Astrocyte of the hippocampus (primary cell): ENCODE measurements at regions not wholly inside any gene's neighbourhood (a gene's known extent, or its start where the extent isn't known, plus 50 kb on each side); places are given as distances from the start of the nearest gene placed in this dataset.
"Not testable (repeated sequence)": the region's sequence is repeated elsewhere in the genome, so short reads cannot be mapped to it uniquely, and the experiment has no call there.

ENCODE experiments used
- DNase-seq: peaks from one replicate; pipeline ENCODE4 v3.0.0; 2011; ENCODE audit warnings: low read depth, low spot score

- no peak for DNase-seq
These were observed 886.4 kb downstream of the DNAJB9 start for GRCh38 chr7:109456116-109456515.

- DNase-seq: no peak
These were observed 890.6 kb downstream of the DNAJB9 start for GRCh38 chr7:109460296-109460695.

GRCh38 chr7:109462171-109462570, 892.5 kb downstream of the DNAJB9 start:
- DNase-seq: no peak

GRCh38 chr7:109467729-109468128, 898.1 kb downstream of the DNAJB9 start:
- not testable (repeated sequence) for DNase-seq

- no peak for DNase-seq
These were observed 903.5 kb downstream of the DNAJB9 start for GRCh38 chr7:109473172-109473571.

- DNase-seq: no peak
These were observed 906.7 kb downstream of the DNAJB9 start for GRCh38 chr7:109476409-109476808.

- DNase-seq: no peak
These were observed 909.7 kb downstream of the DNAJB9 start for GRCh38 chr7:109479388-109479787.

- DNase-seq: not testable (repeated sequence)
These were observed 920.9 kb downstream of the DNAJB9 start for GRCh38 chr7:109490607-109491006.

- no peak for DNase-seq
These were observed 927.4 kb downstream of the DNAJB9 start for GRCh38 chr7:109497053-109497452.

- DNase-seq: no peak
These were observed 928.5 kb downstream of the DNAJB9 start for GRCh38 chr7:109498131-109498530.

- no peak for DNase-seq
These were observed 933.7 kb downstream of the DNAJB9 start for GRCh38 chr7:109503421-109503820.

GRCh38 chr7:109522585-109522984, 952.9 kb downstream of the DNAJB9 start:
- no peak for DNase-seq

- DNase-seq: no peak
These were observed 958.2 kb downstream of the DNAJB9 start for GRCh38 chr7:109527833-109528232.

GRCh38 chr7:109529712-109530111, 960.0 kb downstream of the DNAJB9 start:
- no peak for DNase-seq

- no peak for DNase-seq
These were observed 962.8 kb downstream of the DNAJB9 start for GRCh38 chr7:109532262-109532992.

GRCh38 chr7:109545686-109546085, 976.0 kb downstream of the DNAJB9 start:
- DNase-seq: no peak

- no peak for DNase-seq
These were observed 980.0 kb downstream of the DNAJB9 start for GRCh38 chr7:109549471-109550193.

GRCh38 chr7:109552017-109552416, 982.3 kb downstream of the DNAJB9 start:
- DNase-seq: no peak

- DNase-seq: no peak
These were observed 1007.6 kb downstream of the DNAJB9 start for GRCh38 chr7:109577265-109577664.

GRCh38 chr7:109579901-109580300, 1010.2 kb downstream of the DNAJB9 start:
- no peak for DNase-seq

GRCh38 chr7:109582211-109582610, 1012.5 kb downstream of the DNAJB9 start:
- no peak for DNase-seq

- DNase-seq: not testable (repeated sequence)
These were observed 1027.3 kb downstream of the DNAJB9 start for GRCh38 chr7:109596948-109597347.

GRCh38 chr7:109611656-109612055, 1042.0 kb downstream of the DNAJB9 start:
- DNase-seq: no peak
